ENCODE measurements at regions not wholly inside any gene's neighbourhood (a gene's known extent, or its start where the extent isn't known, plus 50 kb on each side); places are given as distances from the start of the nearest gene placed in this dataset.

GRCh38 chr12:46131732-46132469 is 136.9 kb downstream of the SLC38A1 start:
- no peak for DNase-seq (ENCODE audit: low read depth)

DNA sequence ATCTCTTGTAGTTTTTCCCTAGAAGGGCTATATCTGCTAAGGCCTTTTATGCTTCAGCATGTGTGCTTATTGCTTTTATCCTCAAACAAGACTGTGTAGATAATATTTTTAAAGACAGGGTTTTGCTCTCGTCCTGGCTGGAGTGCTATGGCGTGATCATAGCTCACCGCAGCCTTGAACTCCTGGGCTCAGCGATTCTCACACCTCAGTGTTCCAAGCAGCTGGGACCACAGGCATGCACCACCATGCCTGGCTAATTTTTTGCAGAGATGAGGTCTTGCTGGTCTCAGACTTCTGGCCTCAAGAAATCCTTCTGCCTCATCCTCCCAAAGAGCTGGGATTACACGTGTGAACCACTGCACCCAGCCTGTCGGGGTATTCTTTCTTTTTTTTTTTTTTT is 137.3 kb upstream of the SCAF11 start:
- DNase-seq (ENCODE audit: low read depth) = no peak

DNA sequence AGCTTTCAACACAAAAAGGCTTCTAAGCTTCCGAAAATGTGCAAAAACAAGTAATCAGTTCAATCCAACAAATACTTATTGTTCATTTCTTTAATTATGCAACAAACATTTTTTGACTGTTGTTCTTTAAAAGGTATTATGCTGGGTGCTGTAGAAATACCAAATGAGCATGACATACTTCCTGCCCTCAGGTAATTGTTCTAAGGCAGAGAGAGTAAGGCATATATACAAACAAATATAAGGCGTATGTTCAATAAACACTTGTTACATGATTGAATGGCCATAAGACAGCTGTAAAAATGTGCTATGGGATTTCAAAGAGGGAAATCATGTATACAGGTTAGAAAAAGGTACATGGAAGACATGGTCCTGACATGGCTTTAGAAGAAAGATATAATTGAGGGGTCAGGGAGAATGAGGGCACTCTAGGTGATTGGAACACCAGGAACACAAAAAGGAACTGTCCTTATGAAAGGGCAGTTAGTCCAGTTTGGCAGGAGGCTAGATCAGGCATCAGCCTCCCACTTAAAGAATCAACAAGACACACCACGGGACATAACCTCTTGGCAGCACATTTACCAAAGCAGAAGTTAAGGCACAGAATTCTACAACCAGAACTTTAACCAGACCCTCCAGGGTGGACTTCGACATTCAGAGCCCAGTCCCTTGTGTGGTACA is 135.8 kb upstream of the SCAF11 start:
- DNase-seq (ENCODE audit: low read depth) = no peak

DNA sequence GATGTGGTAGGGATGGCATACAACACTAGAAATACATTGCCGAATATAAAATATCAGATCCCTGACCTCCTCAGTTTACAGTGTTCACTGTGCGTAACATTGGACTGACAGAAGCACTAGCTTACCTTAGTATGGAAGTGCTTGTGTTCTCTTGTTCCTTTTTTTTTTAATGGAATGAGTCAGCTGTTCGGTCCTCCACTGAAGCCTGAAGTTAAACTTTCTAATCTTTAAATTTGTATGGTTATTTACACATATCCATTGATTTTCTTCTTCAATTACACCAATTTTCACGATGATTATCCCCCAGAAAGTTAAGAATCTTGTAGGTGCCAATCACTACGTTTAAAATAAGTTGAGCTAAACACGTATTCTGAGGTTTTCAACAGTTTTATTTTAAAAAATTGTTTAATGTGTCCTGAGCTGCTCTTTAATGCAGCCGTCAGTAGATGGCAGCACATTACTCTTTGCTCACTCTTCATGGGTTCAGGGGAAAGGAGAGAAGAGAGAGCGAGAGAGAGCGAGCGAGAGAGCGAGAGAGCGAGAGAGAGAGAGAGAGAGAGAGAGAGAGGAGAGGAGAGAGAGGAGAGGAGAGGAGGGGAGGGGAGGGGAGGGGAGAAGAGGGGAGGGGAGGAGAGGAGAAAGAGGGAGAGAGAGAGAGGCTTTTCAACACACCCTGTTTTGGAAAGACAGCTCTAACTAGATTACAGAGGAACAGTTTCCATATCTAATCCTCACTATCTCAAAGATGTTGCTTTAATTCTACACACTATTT is 134.7 kb upstream of the SCAF11 start:
- peak; percentile 80 for DNase-seq (ENCODE audit: low read depth)

DNA sequence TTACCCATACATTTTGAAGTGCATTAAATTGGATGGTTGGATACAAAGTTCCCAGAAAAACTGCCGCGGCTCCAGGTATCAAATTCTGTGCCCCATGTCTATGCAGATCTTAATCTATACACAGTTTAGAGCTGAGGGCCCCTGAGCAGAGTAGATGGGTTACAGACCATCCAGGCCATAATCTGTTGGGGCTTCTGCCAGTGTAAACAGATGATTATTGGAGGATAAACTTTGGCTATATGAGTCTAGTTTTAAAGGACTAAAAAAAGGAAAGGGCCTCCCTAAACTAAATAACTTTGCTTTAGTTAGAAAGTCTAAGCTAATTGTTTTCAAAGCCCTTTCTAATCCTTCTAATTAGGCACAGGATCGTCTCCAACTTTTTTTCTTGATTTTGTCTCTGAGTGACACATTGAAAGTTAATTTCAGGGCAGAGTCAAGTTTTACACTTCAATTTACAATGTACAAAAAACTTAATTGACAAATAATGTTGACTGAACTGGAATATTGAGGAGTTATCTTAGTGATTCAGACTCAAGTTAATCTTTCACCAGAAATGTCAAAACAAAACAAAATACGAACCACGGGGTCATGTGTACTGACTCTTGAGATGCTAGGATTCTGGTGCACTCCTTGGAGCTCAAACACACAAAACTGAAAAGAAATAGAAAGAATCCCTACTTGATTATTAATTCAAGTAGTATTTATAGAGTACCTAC is 133.9 kb upstream of the SCAF11 start:
- no peak for DNase-seq (ENCODE audit: low read depth)

DNA sequence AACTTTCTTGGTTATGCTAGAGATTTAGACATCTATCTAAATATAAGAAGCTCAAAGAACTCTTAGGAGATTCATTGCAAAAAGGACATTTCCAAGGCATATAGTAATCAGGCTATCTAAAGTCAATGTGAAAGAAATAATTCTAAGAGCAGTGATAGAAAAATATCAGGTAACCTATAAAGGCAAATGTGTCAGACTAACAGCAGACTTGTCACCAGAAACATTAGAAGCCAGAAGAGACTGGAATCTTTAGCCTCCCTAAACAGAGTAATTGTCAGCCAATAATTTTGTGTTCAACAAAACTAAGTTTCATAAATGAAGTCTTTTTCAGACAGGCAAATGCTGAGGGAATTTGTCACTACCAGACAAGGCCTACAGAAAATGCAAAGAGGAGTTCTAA is 122.0 kb upstream of the SCAF11 start:
- no peak for DNase-seq (ENCODE audit: low read depth)

DNA sequence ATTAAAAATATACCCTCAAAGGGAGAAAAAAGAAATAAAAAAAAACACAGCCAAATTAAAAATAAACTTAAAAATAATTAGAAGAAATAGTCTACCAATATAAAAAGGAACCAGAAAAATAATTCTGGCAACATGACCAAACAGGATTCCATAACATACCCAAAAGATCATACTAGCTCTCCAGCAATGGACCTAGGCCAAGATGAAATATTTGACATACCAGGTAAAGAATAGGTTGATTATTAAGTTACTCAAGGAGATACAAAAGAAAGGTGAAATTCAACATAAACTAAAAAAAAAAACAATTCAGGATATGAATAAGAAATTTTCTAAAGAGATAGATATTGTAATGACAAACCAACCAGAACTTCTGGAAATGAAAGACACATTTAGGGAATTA is 121.3 kb upstream of the SCAF11 start:
- no peak for DNase-seq (ENCODE audit: low read depth)

DNA sequence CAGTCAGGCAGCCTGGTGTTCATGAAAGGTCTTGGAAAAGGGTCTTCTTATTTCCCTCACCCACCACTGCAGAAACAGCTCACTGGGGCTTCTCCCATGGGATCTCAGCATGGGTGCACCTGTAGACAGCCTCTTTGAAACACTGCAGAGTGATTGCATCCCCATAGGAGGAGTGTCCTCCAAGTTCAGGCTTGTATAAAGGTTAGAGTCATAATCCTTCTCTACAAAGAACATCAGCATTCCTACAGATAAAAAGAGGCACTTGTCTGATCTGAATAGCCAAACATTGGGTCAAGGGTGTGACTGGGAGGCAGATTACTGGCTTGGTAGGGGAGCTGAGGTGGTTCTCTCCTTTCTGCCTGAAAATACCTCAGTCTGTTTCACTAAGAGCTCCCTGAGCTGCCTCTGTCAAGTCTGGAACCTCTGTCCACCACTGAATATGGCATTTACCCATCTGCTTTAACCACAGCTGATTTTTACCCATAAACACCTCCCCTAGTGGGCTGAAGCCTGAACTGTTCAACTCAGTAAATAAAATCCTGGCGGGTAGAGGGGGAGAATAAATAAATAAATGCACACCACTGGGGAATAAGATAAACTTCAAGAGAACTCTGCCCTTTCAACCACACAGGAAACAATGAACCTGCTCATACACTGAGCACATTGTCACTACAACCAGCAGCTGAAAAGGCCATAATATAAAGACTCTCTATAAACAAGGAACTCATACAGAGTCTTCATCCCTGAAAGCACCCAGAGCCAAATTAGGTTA is 120.7 kb upstream of the SCAF11 start:
- no peak for DNase-seq (ENCODE audit: low read depth)

- no peak for DNase-seq (ENCODE audit: low read depth)
Observed at GRCh38 chr12:46110223-46110611, 119.8 kb upstream of the SCAF11 start.

- no peak for DNase-seq (ENCODE audit: low read depth)
Observed at GRCh38 chr12:46109343-46110222, 119.2 kb upstream of the SCAF11 start.

- no peak for DNase-seq (ENCODE audit: low read depth)
Observed at GRCh38 chr12:46108721-46109120, 118.3 kb upstream of the SCAF11 start.

GRCh38 chr12:46107591-46107990 is 117.2 kb upstream of the SCAF11 start:
- no peak for DNase-seq (ENCODE audit: low read depth)

- no peak for DNase-seq (ENCODE audit: low read depth)
Observed at GRCh38 chr12:46105735-46106134, 115.4 kb upstream of the SCAF11 start.

GRCh38 chr12:46103559-46104383 is 113.4 kb upstream of the SCAF11 start:
- DNase-seq (ENCODE audit: low read depth) = no peak

GRCh38 chr12:46101485-46101869 is 111.1 kb upstream of the SCAF11 start:
- no peak for DNase-seq (ENCODE audit: low read depth)

- DNase-seq (ENCODE audit: low read depth) = no peak
Observed at GRCh38 chr12:46100551-46101484, 110.4 kb upstream of the SCAF11 start.

GRCh38 chr12:46089414-46090162 is 99.2 kb upstream of the SCAF11 start:
- DNase-seq (ENCODE audit: low read depth) = no peak

GRCh38 chr12:46087916-46088439 is 97.6 kb upstream of the SCAF11 start:
- DNase-seq (ENCODE audit: low read depth) = no peak
